Upper lobe of left lung (tissue), 4 donors: ENCODE measurements at regions not wholly inside any gene's neighbourhood (a gene's known extent, or its start where the extent isn't known, plus 50 kb on each side); places are given as distances from the start of the nearest gene placed in this dataset.

Experiments used
- POLR2A ChIP-seq, 4 donors: fragments of 450-650 bp; IDR thresholded peaks; one replicate each; pipeline ENCODE4 v1.5.1; 2016 to 2017; ENCODE audit warnings: antibody characterized with exemption in 4 of 4, mild to moderate bottlenecking in 2 of 4
- POLR2AphosphoS5 ChIP-seq, 2 donors: sonication (generic); formaldehyde crosslinking; IDR thresholded peaks; one replicate each; pipeline ENCODE4 v1.5.1; 2017; ENCODE audit warnings: antibody characterized with exemption in 2 of 2
- TF ChIP-seq, protein P1 (sequence below), 6 experiments: fragments of 450-650 bp in 4 of 6; fragments of 200-600 bp in 2 of 6; sonication (generic) in 2 of 6; IDR thresholded peaks; one replicate each; pipeline ENCODE4 v1.5.1; 2016 to 2019; ENCODE audit warnings: antibody characterized with exemption in 6 of 6

- TF ChIP-seq, protein P1, sequence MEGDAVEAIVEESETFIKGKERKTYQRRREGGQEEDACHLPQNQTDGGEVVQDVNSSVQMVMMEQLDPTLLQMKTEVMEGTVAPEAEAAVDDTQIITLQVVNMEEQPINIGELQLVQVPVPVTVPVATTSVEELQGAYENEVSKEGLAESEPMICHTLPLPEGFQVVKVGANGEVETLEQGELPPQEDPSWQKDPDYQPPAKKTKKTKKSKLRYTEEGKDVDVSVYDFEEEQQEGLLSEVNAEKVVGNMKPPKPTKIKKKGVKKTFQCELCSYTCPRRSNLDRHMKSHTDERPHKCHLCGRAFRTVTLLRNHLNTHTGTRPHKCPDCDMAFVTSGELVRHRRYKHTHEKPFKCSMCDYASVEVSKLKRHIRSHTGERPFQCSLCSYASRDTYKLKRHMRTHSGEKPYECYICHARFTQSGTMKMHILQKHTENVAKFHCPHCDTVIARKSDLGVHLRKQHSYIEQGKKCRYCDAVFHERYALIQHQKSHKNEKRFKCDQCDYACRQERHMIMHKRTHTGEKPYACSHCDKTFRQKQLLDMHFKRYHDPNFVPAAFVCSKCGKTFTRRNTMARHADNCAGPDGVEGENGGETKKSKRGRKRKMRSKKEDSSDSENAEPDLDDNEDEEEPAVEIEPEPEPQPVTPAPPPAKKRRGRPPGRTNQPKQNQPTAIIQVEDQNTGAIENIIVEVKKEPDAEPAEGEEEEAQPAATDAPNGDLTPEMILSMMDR (IDR thresholded peaks at IDR 0.05), result no peak
- no peak for TF ChIP-seq POLR2A (IDR thresholded peaks at IDR 0.05)
- TF ChIP-seq POLR2AphosphoS5 (IDR thresholded peaks at IDR 0.05), result no peak
Measured at GRCh38 chr14:51554339-51554920, 97.3 kb upstream of the FRMD6 start.
